Endothelial cell of umbilical vein (primary cell): ENCODE measurements at regions not wholly inside any gene's neighbourhood (a gene's known extent, or its start where the extent isn't known, plus 50 kb on each side); places are given as distances from the start of the nearest gene placed in this dataset.

Experiments
- BruUV-seq: library from RNA; stranded (reverse); fragments of 400-500 nt; replicated peaks from 2 replicates; lab custom pipeline; 2021; lab: Mats Ljungman, UMichigan
- CTCF ChIA-PET: fragments of 300-600, 350-600 bp; sonication (Branson Sonifier 250); formaldehyde crosslinking; loops from one replicate; lab custom pipeline; 2021; ENCODE audit warnings: antibody characterized with exemption, inconsistent platforms; lab: Charles Lee
- POLR2A ChIA-PET: fragments of 300-600, 350-600 bp; sonication (Branson Sonifier 250); formaldehyde crosslinking; loops from one replicate; lab custom pipeline; 2021; ENCODE audit warnings: antibody characterized with exemption, inconsistent platforms; lab: Charles Lee
- DNase-seq: peaks from one replicate; pipeline ENCODE4 v3.0.0-alpha.2; 2011; ENCODE audit warnings: low read depth, low spot score
- FAIRE-seq: peaks from 2 replicates; lab custom pipeline; 2011; peaks lifted over from hg19 to GRCh38; lab: Jason Lieb, UNC
- H2AFZ ChIP-seq: 2 replicates; pipeline ENCODE4 v1.6.0; 2012; ENCODE audit warnings: low read depth, low read length, control low read depth, inconsistent platforms
- H3K27ac ChIP-seq: 2 replicates; pipeline ENCODE4 v1.5.1; 2011; ENCODE audit warnings: low read depth, mild to moderate bottlenecking, control low read depth, low read length, moderate library complexity; ENCODE audit not compliant: insufficient read depth
- H3K27me3 ChIP-seq, 2 experiments: 2 replicates each; pipeline versions ENCODE4 v1.6.0 to v1.6.1; 2011; ENCODE audit warnings: low read length in 2 of 2, mixed read lengths in 1 of 2; ENCODE audit not compliant: control insufficient read depth in 2 of 2, insufficient read depth in 2 of 2
- H3K36me3 ChIP-seq, 2 experiments: 2 replicates in 1 of 2; 3 replicates in 1 of 2; pipeline ENCODE4 v1.5.1; 2011; ENCODE audit warnings: low read length in 2 of 2, mild to moderate bottlenecking in 1 of 2, moderate library complexity in 1 of 2; ENCODE audit not compliant: control insufficient read depth in 2 of 2, insufficient read depth in 2 of 2; ENCODE audit errors: extremely low read depth in 1 of 2
- H3K4me1 ChIP-seq: 3 replicates; pipeline ENCODE4 v1.5.1; 2011; ENCODE audit warnings: mild to moderate bottlenecking, low read length; ENCODE audit not compliant: control insufficient read depth, insufficient read depth; ENCODE audit errors: extremely low read depth
- H3K4me2 ChIP-seq: 2 replicates; pipeline ENCODE4 v1.6.1; 2011; ENCODE audit warnings: low read length, control low read depth, mixed read lengths; ENCODE audit not compliant: insufficient read depth
- H3K4me3 ChIP-seq, 3 experiments: fragments of 200-600 bp in 1 of 3; sonication (generic), shearing (Covaris generic) in 1 of 3; replicated peaks in 1 of 3; 2 replicates each; pipeline ENCODE4 v1.5.1; 2011 to 2016; ENCODE audit warnings: control low read depth in 3 of 3, low read length in 3 of 3, mild to moderate bottlenecking in 2 of 3, inconsistent platforms in 1 of 3, low read depth in 1 of 3, moderate library complexity in 1 of 3; ENCODE audit not compliant: insufficient read depth in 1 of 3
- H3K79me2 ChIP-seq: 2 replicates; pipeline ENCODE4 v1.6.0; 2012; ENCODE audit warnings: low read length, inconsistent platforms; ENCODE audit not compliant: control insufficient read depth, insufficient read depth
- H3K9ac ChIP-seq: replicated peaks from 2 replicates; pipeline ENCODE3; 2011; ENCODE audit warnings: low read length, control low read depth; ENCODE audit not compliant: insufficient read depth; ENCODE audit errors: extremely low read depth
- H3K9me1 ChIP-seq: replicated peaks from 3 replicates; pipeline ENCODE4 v1.6.0; 2011; ENCODE audit warnings: mild to moderate bottlenecking, low read length; ENCODE audit not compliant: control insufficient read depth, insufficient read depth; ENCODE audit errors: extremely low read depth
- H3K9me3 ChIP-seq: replicated peaks from 2 replicates; pipeline ENCODE4 v1.5.1; 2012; ENCODE audit warnings: low read length, inconsistent platforms; ENCODE audit not compliant: control insufficient read depth, insufficient read depth
- H4K20me1 ChIP-seq: replicated peaks from 2 replicates; pipeline ENCODE3; 2011; ENCODE audit warnings: mild to moderate bottlenecking, low read length; ENCODE audit not compliant: control insufficient read depth, insufficient read depth; ENCODE audit errors: extremely low read depth
- CTCF ChIP-seq, 2 donors: IDR thresholded peaks; 1 replicate in 1 of 2; 2 replicates in 1 of 2; pipeline ENCODE4 v1.5.1; 2011; ENCODE audit warnings: low read length in 2 of 2, mild to moderate bottlenecking in 2 of 2, moderate library complexity in 2 of 2, control low read depth in 1 of 2, inconsistent platforms in 1 of 2, low read depth in 1 of 2; ENCODE audit not compliant: insufficient read depth in 1 of 2; ENCODE audit errors: extremely low read depth in 1 of 2
- EZH2 ChIP-seq: IDR thresholded peaks from 2 replicates; pipeline ENCODE4 v1.6.1; 2012; ENCODE audit warnings: borderline replicate concordance, low read depth, mild to moderate bottlenecking, moderate library complexity, low read length, inconsistent platforms; ENCODE audit not compliant: severe bottlenecking
- FOS ChIP-seq: IDR thresholded peaks from 2 replicates; pipeline ENCODE4 v1.6.1; 2011; ENCODE audit warnings: mild to moderate bottlenecking, low read length, moderate library complexity, borderline replicate concordance; ENCODE audit not compliant: insufficient read depth
- GATA2 ChIP-seq: IDR thresholded peaks from 2 replicates; pipeline ENCODE4 v1.7.0; 2011; ENCODE audit warnings: low read depth, mild to moderate bottlenecking, moderate library complexity, mixed read lengths, low read length; ENCODE audit not compliant: insufficient read length, insufficient read depth
- JUN ChIP-seq: IDR thresholded peaks from 2 replicates; pipeline ENCODE4 v1.6.1; 2011; ENCODE audit warnings: borderline replicate concordance, low read depth; ENCODE audit not compliant: insufficient read length, insufficient read depth
- MAX ChIP-seq: IDR thresholded peaks from 2 replicates; pipeline ENCODE4 v1.6.1; 2011; ENCODE audit not compliant: insufficient read depth, insufficient read length
- MYC ChIP-seq: IDR thresholded peaks from one replicate; pipeline ENCODE4 v1.6.1; 2011; ENCODE audit warnings: mild to moderate bottlenecking, low read depth, low read length
- POLR2A ChIP-seq: IDR thresholded peaks from 2 replicates; pipeline ENCODE4 v1.6.1; 2012; ENCODE audit warnings: low read depth, mild to moderate bottlenecking, control low read depth, low read length
- POLR2AphosphoS5 ChIP-seq: IDR thresholded peaks from 2 replicates; pipeline ENCODE4 v1.6.1; 2012; ENCODE audit warnings: low read depth, mild to moderate bottlenecking, control low read depth, low read length, moderate library complexity; ENCODE audit not compliant: insufficient read depth
- dilution Hi-C: fragments of 300-500 bp; cut with MboI; formaldehyde crosslinking; loops from one replicate; pipeline ENCODE4 v1.15.0; 2019; ENCODE audit warnings: low sequenced_read_pairs; ENCODE audit not compliant: extremely low pct_ligation_motif_present
- intact Hi-C: fragments of 100-400 bp; cut with micrococcal nuclease; formaldehyde crosslinking; loops from one replicate; pipeline ENCODE4 v1.10.0; 2022

- no peak for FAIRE-seq
- dilution Hi-C loops (no loop called here), intact Hi-C loops (no loop called here)
- POLR2A ChIA-PET = no interaction called here
- Histone ChIP-seq H3K4me2 (no peak overlapping the region), H3K79me2 (no peaks in the 10 kb centered on the region), H3K9me1 (no peaks in the 10 kb centered on the region), H3K27me3 (no peaks in the 10 kb centered on the region), H4K20me1 (no peaks in the 10 kb centered on the region), H3K4me1 (no peaks in the 10 kb centered on the region), H3K9ac (no peak overlapping the region), H3K27ac (no peak overlapping the region), H3K36me3 (no peaks in the 10 kb centered on the region), H3K9me3 (no peaks in the 10 kb centered on the region), H2AFZ (no peak overlapping the region), H3K4me3 (no peak overlapping the region)
- BruUV-seq = no TSS peak
- TF ChIP-seq POLR2AphosphoS5 (no peak), EZH2 (no peak), JUN (no peak), POLR2A (no peak), MAX (no peak), MYC (no peak), CTCF (IDR thresholded peaks at IDR 0.05; ENCODE audit: extremely low read depth in 1 of 2, insufficient read depth in 1 of 2, low read depth in 1 of 2, low read length in 2 of 2) (no peak), GATA2 (no peak), FOS (no peak)
- no peak for DNase-seq
- CTCF ChIA-PET = no interaction called here
These were observed 295.8 kb downstream of the FOXO1 start for GRCh38 chr13:40370661-40371060.
